ENCODE measurements at regions not wholly inside any gene's neighbourhood (a gene's known extent, or its start where the extent isn't known, plus 50 kb on each side); places are given as distances from the start of the nearest gene placed in this dataset.

- Mint-ChIP-seq H3K4me1 (no peaks in the 10 kb centered on the region), H3K27ac (no peak overlapping the region), H3K9me3 (peaks cover 4 to 9% of the 10 kb centered on the region in 2 donors), H3K36me3 (peaks cover 0 to 2% of the 10 kb centered on the region in 2 donors), H3K4me3 (no peak overlapping the region), H3K27me3 (peaks cover 0 to 11% of the 10 kb centered on the region in 2 donors)
- DNase-seq (no peak), ATAC-seq (replicated peaks) (no peak)
Measured at GRCh38 chr1:29429656-29430055, 193.3 kb downstream of the PTPRU start.

- no peaks in the 10 kb centered on the region for H3K4me1 Mint-ChIP-seq
- H3K4me3 Mint-ChIP-seq, result no peak overlapping the region
- H3K27me3 Mint-ChIP-seq, result peaks cover 6 to 16% of the 10 kb centered on the region in 2 donors
- DNase-seq, result no peak
- no peak overlapping the region for H3K27ac Mint-ChIP-seq
- peaks cover 0 to 2% of the 10 kb centered on the region in 2 donors for H3K36me3 Mint-ChIP-seq
- no peak for ATAC-seq (replicated peaks)
- H3K9me3 Mint-ChIP-seq, result peaks cover 4 to 9% of the 10 kb centered on the region in 2 donors
Measured at GRCh38 chr1:29428997-29429396, 192.7 kb downstream of the PTPRU start.

- Mint-ChIP-seq H3K9me3 (peaks cover 4 to 9% of the 10 kb centered on the region in 2 donors), H3K4me1 (no peaks in the 10 kb centered on the region), H3K27me3 (peaks cover 13 to 17% of the 10 kb centered on the region in 2 donors), H3K4me3 (no peak overlapping the region), H3K27ac (no peak overlapping the region), H3K36me3 (peaks cover 0 to 2% of the 10 kb centered on the region in 2 donors)
- DNase-seq (no peak), ATAC-seq (replicated peaks) (no peak)
Measured at GRCh38 chr1:29428280-29428615, 191.9 kb downstream of the PTPRU start.

GRCh38 chr1:29427614-29428279 is 191.4 kb downstream of the PTPRU start:
- Mint-ChIP-seq H3K27me3 (peaks cover 17 to 18% of the 10 kb centered on the region in 2 donors), H3K4me3 (no peak overlapping the region), H3K36me3 (peaks cover 0 to 2% of the 10 kb centered on the region in 2 donors), H3K4me1 (no peaks in the 10 kb centered on the region), H3K27ac (no peak overlapping the region), H3K9me3 (peaks cover 4 to 9% of the 10 kb centered on the region in 2 donors)
- DNase-seq, result no peak
- ATAC-seq (replicated peaks), result no peak

- H3K4me3 Mint-ChIP-seq, result no peak overlapping the region
- peaks cover 0 to 1% of the 10 kb centered on the region in 2 donors for H3K36me3 Mint-ChIP-seq
- no peak overlapping the region for H3K27ac Mint-ChIP-seq
- peaks cover 3 to 7% of the 10 kb centered on the region in 2 donors for H3K9me3 Mint-ChIP-seq
- ATAC-seq (replicated peaks) (no peak), DNase-seq (no peak)
- no peaks in the 10 kb centered on the region for H3K4me1 Mint-ChIP-seq
- H3K27me3 Mint-ChIP-seq, result peaks cover 22 to 28% of the 10 kb centered on the region in 2 donors
Measured at GRCh38 chr1:29426701-29427279, 190.5 kb downstream of the PTPRU start.

GRCh38 chr1:29425631-29426030 is 189.3 kb downstream of the PTPRU start:
- no peak overlapping the region for H3K4me3 Mint-ChIP-seq
- no peak for ATAC-seq (replicated peaks)
- no peak for DNase-seq
- no peaks in the 10 kb centered on the region for H3K4me1 Mint-ChIP-seq
- H3K27me3 Mint-ChIP-seq, result peaks cover 24 to 33% of the 10 kb centered on the region in 2 donors
- H3K36me3 Mint-ChIP-seq, result no peaks in the 10 kb centered on the region
- no peak overlapping the region for H3K27ac Mint-ChIP-seq
- H3K9me3 Mint-ChIP-seq, result peaks cover 4 to 5% of the 10 kb centered on the region in 2 donors

- DNase-seq (no peak), ATAC-seq (replicated peaks) (no peak)
- Mint-ChIP-seq H3K9me3 (peaks cover 4 to 5% of the 10 kb centered on the region in 2 donors), H3K4me1 (no peaks in the 10 kb centered on the region), H3K36me3 (no peaks in the 10 kb centered on the region), H3K27ac (no peak overlapping the region), H3K27me3 (peaks cover 28 to 33% of the 10 kb centered on the region in 2 donors), H3K4me3 (no peak overlapping the region)
Measured at GRCh38 chr1:29424266-29424665, 187.9 kb downstream of the PTPRU start.

- Mint-ChIP-seq H3K36me3 (no peaks in the 10 kb centered on the region), H3K27me3 (peaks cover 39 to 55% of the 10 kb centered on the region in 2 donors), H3K4me1 (no peaks in the 10 kb centered on the region), H3K9me3 (peaks cover 4 to 5% of the 10 kb centered on the region in 2 donors), H3K27ac (no peak overlapping the region), H3K4me3 (no peak overlapping the region)
- ATAC-seq (replicated peaks) (no peak), DNase-seq (no peak)
Measured at GRCh38 chr1:29420202-29420601, 183.9 kb downstream of the PTPRU start.

GRCh38 chr1:29417971-29418370 is 181.6 kb downstream of the PTPRU start:
- ATAC-seq (replicated peaks) (no peak), DNase-seq (no peak)
- H3K36me3 Mint-ChIP-seq, result no peaks in the 10 kb centered on the region
- peaks cover 37 to 39% of the 10 kb centered on the region in 2 donors for H3K27me3 Mint-ChIP-seq
- no peaks in the 10 kb centered on the region for H3K4me1 Mint-ChIP-seq
- H3K9me3 Mint-ChIP-seq, result peaks cover 4 to 5% of the 10 kb centered on the region in 2 donors
- H3K4me3 Mint-ChIP-seq, result no peak overlapping the region
- no peak overlapping the region for H3K27ac Mint-ChIP-seq

GRCh38 chr1:29417147-29417858 is 181.0 kb downstream of the PTPRU start:
- Mint-ChIP-seq H3K27ac (no peak overlapping the region), H3K4me1 (no peaks in the 10 kb centered on the region), H3K4me3 (no peak overlapping the region), H3K27me3 (peaks cover 32 to 36% of the 10 kb centered on the region in 2 donors), H3K9me3 (peaks cover 4 to 5% of the 10 kb centered on the region in 2 donors), H3K36me3 (no peaks in the 10 kb centered on the region)
- no peak for ATAC-seq (replicated peaks)
- DNase-seq, result no peak

GRCh38 chr1:29416267-29417146 is 180.2 kb downstream of the PTPRU start:
- ATAC-seq (replicated peaks), result no peak
- no peaks in the 10 kb centered on the region for H3K4me1 Mint-ChIP-seq
- H3K27me3 Mint-ChIP-seq, result peaks cover 24 to 32% of the 10 kb centered on the region in 2 donors

GRCh38 chr1:29415861-29416260 is 179.5 kb downstream of the PTPRU start:
- Mint-ChIP-seq H3K27me3 (peaks cover 22 to 33% of the 10 kb centered on the region in 2 donors), H3K36me3 (no peaks in the 10 kb centered on the region), H3K27ac (no peak overlapping the region), H3K4me1 (no peaks in the 10 kb centered on the region), H3K4me3 (no peak overlapping the region), H3K9me3 (peaks cover 0 to 1% of the 10 kb centered on the region in 2 donors)
- ATAC-seq (replicated peaks), result no peak
- DNase-seq, result no peak

More at GRCh38 chr1:29416267-29417146, 180.2 kb downstream of the PTPRU start:
- H3K36me3 Mint-ChIP-seq, result no peaks in the 10 kb centered on the region
- no peak overlapping the region for H3K27ac Mint-ChIP-seq
- no peak for DNase-seq
- peaks cover 3% of the 10 kb centered on the region in 2 donors for H3K9me3 Mint-ChIP-seq
- no peak overlapping the region for H3K4me3 Mint-ChIP-seq

- Mint-ChIP-seq H3K4me1 (no peaks in the 10 kb centered on the region), H3K4me3 (no peak overlapping the region), H3K27me3 (peaks cover 22 to 33% of the 10 kb centered on the region in 2 donors), H3K36me3 (no peaks in the 10 kb centered on the region), H3K27ac (no peak overlapping the region), H3K9me3 (no peaks in the 10 kb centered on the region)
- peak in 1 of 2 donors; percentile 21 for ATAC-seq (replicated peaks)
- DNase-seq, result no peak
Measured at GRCh38 chr1:29415156-29415830, 179.0 kb downstream of the PTPRU start.
